Trophoblast cell (in vitro differentiated cells and primary cell): ENCODE measurements at regions not wholly inside any gene's neighbourhood (a gene's known extent, or its start where the extent isn't known, plus 50 kb on each side); places are given as distances from the start of the nearest gene placed in this dataset.
"Not testable (repeated sequence)": the region's sequence is repeated elsewhere in the genome, so short reads cannot be mapped to it uniquely, and the experiment has no call there.

Experiments used
- DNase-seq, 2 donors: peaks; one replicate each; pipeline ENCODE4 v3.0.0-alpha.2; 2016
- H2AFZ ChIP-seq: 2 replicates; pipeline ENCODE4 v1.6.1; 2013; ENCODE audit warnings: low read length, moderate library complexity, mild to moderate bottlenecking; ENCODE audit not compliant: insufficient read depth, poor library complexity
- H2AK5ac ChIP-seq: 2 replicates; pipeline ENCODE4 v1.6.1; 2013; ENCODE audit warnings: mild to moderate bottlenecking, low read length
- H2BK120ac ChIP-seq: 2 replicates; pipeline ENCODE4 v1.6.1; 2013; ENCODE audit warnings: low read length, mild to moderate bottlenecking, moderate library complexity; ENCODE audit not compliant: insufficient read depth, poor library complexity
- H2BK12ac ChIP-seq: 2 replicates; pipeline ENCODE4 v1.6.1; 2013; ENCODE audit warnings: mild to moderate bottlenecking, low read length, moderate library complexity
- H2BK5ac ChIP-seq: 2 replicates; pipeline ENCODE4 v1.6.1; 2013; ENCODE audit warnings: low read length, low read depth, moderate library complexity, mild to moderate bottlenecking; ENCODE audit not compliant: poor library complexity
- H3K14ac ChIP-seq: 2 replicates; pipeline ENCODE4 v1.6.1; 2013; ENCODE audit warnings: mild to moderate bottlenecking, low read length
- H3K18ac ChIP-seq: 2 replicates; pipeline ENCODE4 v1.6.1; 2013; ENCODE audit warnings: mild to moderate bottlenecking, low read length
- H3K23ac ChIP-seq: 2 replicates; pipeline ENCODE4 v1.6.1; 2013; ENCODE audit warnings: low read length
- H3K27ac ChIP-seq: 2 replicates; pipeline ENCODE4 v1.5.1; 2013; ENCODE audit warnings: low read depth, mild to moderate bottlenecking, inconsistent platforms, low read length, moderate library complexity
- H3K27me3 ChIP-seq: 2 replicates; pipeline ENCODE4 v1.6.1; 2013; ENCODE audit warnings: inconsistent platforms, mild to moderate bottlenecking, low read length, moderate library complexity; ENCODE audit not compliant: insufficient read depth
- H3K36me3 ChIP-seq, 2 experiments: 1 replicate in 1 of 2; 2 replicates in 1 of 2; pipeline ENCODE4 v1.6.1; 2013; ENCODE audit warnings: low read length in 2 of 2, mild to moderate bottlenecking in 2 of 2, moderate library complexity in 1 of 2; ENCODE audit not compliant: insufficient read depth in 2 of 2, control insufficient read depth in 1 of 2
- H3K4ac ChIP-seq: 2 replicates; pipeline ENCODE4 v1.6.1; 2013; ENCODE audit warnings: low read depth, mild to moderate bottlenecking, low read length, moderate library complexity
- H3K4me1 ChIP-seq, 2 experiments: 1 replicate in 1 of 2; 2 replicates in 1 of 2; pipeline ENCODE4 v1.6.1; 2013; ENCODE audit warnings: low read length in 2 of 2, mild to moderate bottlenecking in 2 of 2, moderate library complexity in 1 of 2; ENCODE audit not compliant: insufficient read depth in 2 of 2, control insufficient read depth in 1 of 2
- H3K4me2 ChIP-seq: 2 replicates; pipeline ENCODE4 v1.6.1; 2013; ENCODE audit warnings: inconsistent platforms, mild to moderate bottlenecking, low read length, moderate library complexity
- H3K4me3 ChIP-seq: 2 replicates; pipeline ENCODE4 v1.5.1; 2013; ENCODE audit warnings: mild to moderate bottlenecking, low read depth, low read length, inconsistent platforms
- H3K79me1 ChIP-seq: one replicate; pipeline ENCODE4 v1.6.1; 2013; ENCODE audit warnings: low read length
- H3K79me2 ChIP-seq: 2 replicates; pipeline ENCODE4 v1.6.1; 2013; ENCODE audit warnings: low read length, mild to moderate bottlenecking; ENCODE audit not compliant: control insufficient read depth, insufficient read depth, poor library complexity
- H3K9ac ChIP-seq: 2 replicates; pipeline ENCODE4 v1.6.1; 2013; ENCODE audit warnings: mild to moderate bottlenecking, low read length
- H3K9me3 ChIP-seq: 2 replicates; pipeline ENCODE4 v1.6.1; 2013; ENCODE audit warnings: low read depth, mild to moderate bottlenecking, control low read depth, inconsistent platforms, low read length; ENCODE audit not compliant: insufficient read depth
- H4K12ac ChIP-seq: 2 replicates; pipeline ENCODE4 v1.6.1; 2013; ENCODE audit warnings: low read depth, mild to moderate bottlenecking, low read length, moderate library complexity
- H4K8ac ChIP-seq: 2 replicates; pipeline ENCODE4 v1.6.1; 2013; ENCODE audit warnings: low read depth, mild to moderate bottlenecking, low read length, moderate library complexity
- H4K91ac ChIP-seq: one replicate; pipeline ENCODE4 v1.6.1; 2013; ENCODE audit warnings: low read depth, mild to moderate bottlenecking, low read length, moderate library complexity
- WGBS: extraction: QIAGEN DNeasy Blood & Tissue Kit; methylation state at CpG from one replicate; pipeline ENCODE4 v1.1.7; 2013; ENCODE audit warnings: missing lambda C conversion rate; ENCODE audit not compliant: insufficient read length, insufficient coverage; ENCODE audit errors: extremely low coverage; 5-methylcytosine and 5-hydroxymethylcytosine counted together

DNA sequence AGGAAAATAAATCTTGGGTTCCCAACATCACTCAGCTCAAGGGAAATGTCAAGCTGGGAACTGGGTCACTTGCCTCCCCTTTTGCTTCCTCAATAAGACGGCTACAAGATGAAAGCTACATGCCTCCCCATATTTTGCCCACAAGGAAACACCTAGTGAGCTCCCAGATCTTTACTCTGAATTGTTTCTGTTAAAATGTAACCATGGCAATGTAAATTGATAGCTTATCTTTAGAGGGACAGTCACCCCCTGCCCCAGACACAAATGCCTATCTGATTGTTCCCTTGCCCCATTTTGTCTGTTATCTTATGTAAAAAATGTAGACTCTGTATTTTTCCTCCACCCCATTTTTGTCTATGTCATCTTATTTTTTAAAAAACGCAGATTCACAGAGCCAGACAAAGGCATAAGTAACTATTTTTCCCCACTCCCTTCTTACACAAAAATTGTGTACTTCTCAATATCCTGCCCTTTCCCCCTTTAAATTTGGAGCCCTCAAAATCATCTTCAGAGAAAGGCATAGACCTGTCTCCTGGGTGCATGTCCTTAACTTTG, 288.7 kb upstream of the ERCC4 start:
- H3K23ac ChIP-seq = no peak overlapping the region
- no peak overlapping the region for H2AK5ac ChIP-seq
- H3K4ac ChIP-seq = no peak overlapping the region
- no peak overlapping the region for H3K18ac ChIP-seq
- no peak overlapping the region for H2BK12ac ChIP-seq
- no peaks in the 10 kb centered on the region for H3K36me3 ChIP-seq
- no peak overlapping the region for H4K91ac ChIP-seq
- H3K4me3 ChIP-seq = no peak overlapping the region
- H3K27me3 ChIP-seq = no peaks in the 10 kb centered on the region
- H3K14ac ChIP-seq = no peak overlapping the region
- no peaks in the 10 kb centered on the region for H3K9me3 ChIP-seq
- no peak overlapping the region for H3K4me2 ChIP-seq
- H3K9ac ChIP-seq = no peak overlapping the region
- H2BK120ac ChIP-seq = no peak overlapping the region
- no CpG with 5 or more reads among the region's 2 CpGs for WGBS
- DNase-seq = no peak
- H2AFZ ChIP-seq = no peak overlapping the region
- H3K4me1 ChIP-seq = peaks cover 0 to 2% of the 10 kb centered on the region in 2 experiments
- no peak overlapping the region for H4K8ac ChIP-seq
- H4K12ac ChIP-seq = no peak overlapping the region
- H3K79me2 ChIP-seq = no peaks in the 10 kb centered on the region
- H3K27ac ChIP-seq = no peak overlapping the region
- no peak overlapping the region for H2BK5ac ChIP-seq
- no peaks in the 10 kb centered on the region for H3K79me1 ChIP-seq

DNA sequence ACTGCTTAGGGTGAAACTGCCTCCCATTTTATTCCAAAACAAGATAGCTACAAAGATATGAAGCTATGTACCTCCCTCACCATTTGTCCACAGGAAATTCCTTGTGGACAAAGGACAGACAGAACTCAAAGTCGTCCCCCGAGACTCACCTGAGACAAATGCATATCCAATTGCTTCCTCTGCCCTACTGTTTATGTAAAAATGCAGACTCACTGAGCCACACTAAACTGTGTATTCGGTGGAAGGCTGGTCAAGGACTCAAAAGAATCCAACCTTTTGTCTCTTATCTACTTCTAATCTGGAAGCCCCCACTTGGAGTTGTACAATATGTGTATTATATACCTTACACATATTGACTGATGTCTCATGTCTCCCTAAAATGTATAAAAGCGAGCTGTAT, 288.0 kb upstream of the ERCC4 start:
- H4K12ac ChIP-seq = no peak overlapping the region
- no peak overlapping the region for H2BK5ac ChIP-seq
- H3K4me1 ChIP-seq = peaks cover 0 to 2% of the 10 kb centered on the region in 2 experiments
- no peak overlapping the region for H3K4me3 ChIP-seq
- H2AFZ ChIP-seq = no peak overlapping the region
- no peak overlapping the region for H4K91ac ChIP-seq
- no peaks in the 10 kb centered on the region for H3K27me3 ChIP-seq
- no peaks in the 10 kb centered on the region for H3K79me1 ChIP-seq
- no peak overlapping the region for H3K4me2 ChIP-seq
- H3K36me3 ChIP-seq = no peaks in the 10 kb centered on the region
- no peak overlapping the region for H3K18ac ChIP-seq
- WGBS = no CpG with 5 or more reads among the region's 4 CpGs
- no peak overlapping the region for H4K8ac ChIP-seq
- DNase-seq = no peak
- H3K4ac ChIP-seq = no peak overlapping the region
- H3K27ac ChIP-seq = no peak overlapping the region
- H2AK5ac ChIP-seq = no peak overlapping the region
- H3K14ac ChIP-seq = no peak overlapping the region
- no peaks in the 10 kb centered on the region for H3K9me3 ChIP-seq
- H3K79me2 ChIP-seq = no peaks in the 10 kb centered on the region
- no peak overlapping the region for H3K9ac ChIP-seq
- H3K23ac ChIP-seq = no peak overlapping the region
- H2BK12ac ChIP-seq = no peak overlapping the region
- no peak overlapping the region for H2BK120ac ChIP-seq

DNA sequence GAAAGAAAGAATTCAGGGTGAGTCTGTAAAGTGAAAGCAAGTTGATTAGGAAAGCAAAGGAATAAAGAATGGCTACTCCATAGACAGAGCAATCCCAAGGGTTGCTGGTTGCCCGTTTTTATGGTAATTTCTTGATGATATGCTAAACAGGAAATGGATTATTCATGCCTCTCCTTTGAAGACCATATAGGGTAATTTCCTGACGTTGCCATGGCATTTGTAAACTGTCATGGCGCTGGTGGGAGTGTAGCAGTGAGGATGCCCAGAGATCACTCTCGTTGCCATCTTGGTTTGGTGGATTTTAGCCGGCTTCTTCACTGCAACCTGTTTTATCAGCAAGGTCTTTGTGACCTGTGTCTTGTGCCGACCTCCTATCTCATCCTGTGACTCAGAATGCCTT, 287.4 kb upstream of the ERCC4 start:
- H3K4me1 ChIP-seq, H3K9ac ChIP-seq, H3K14ac ChIP-seq, H3K4me3 ChIP-seq, H2AFZ ChIP-seq, H4K12ac ChIP-seq, H2AK5ac ChIP-seq, H4K8ac ChIP-seq, H3K4me2 ChIP-seq, H3K27me3 ChIP-seq, H3K18ac ChIP-seq, H2BK120ac ChIP-seq, H3K79me2 ChIP-seq, H3K9me3 ChIP-seq, H3K27ac ChIP-seq, H2BK5ac ChIP-seq, DNase-seq, H3K23ac ChIP-seq, H4K91ac ChIP-seq, H2BK12ac ChIP-seq, H3K4ac ChIP-seq, H3K36me3 ChIP-seq, H3K79me1 ChIP-seq: not testable (repeated sequence)
- WGBS = no CpG with 5 or more reads among the region's 6 CpGs

DNA sequence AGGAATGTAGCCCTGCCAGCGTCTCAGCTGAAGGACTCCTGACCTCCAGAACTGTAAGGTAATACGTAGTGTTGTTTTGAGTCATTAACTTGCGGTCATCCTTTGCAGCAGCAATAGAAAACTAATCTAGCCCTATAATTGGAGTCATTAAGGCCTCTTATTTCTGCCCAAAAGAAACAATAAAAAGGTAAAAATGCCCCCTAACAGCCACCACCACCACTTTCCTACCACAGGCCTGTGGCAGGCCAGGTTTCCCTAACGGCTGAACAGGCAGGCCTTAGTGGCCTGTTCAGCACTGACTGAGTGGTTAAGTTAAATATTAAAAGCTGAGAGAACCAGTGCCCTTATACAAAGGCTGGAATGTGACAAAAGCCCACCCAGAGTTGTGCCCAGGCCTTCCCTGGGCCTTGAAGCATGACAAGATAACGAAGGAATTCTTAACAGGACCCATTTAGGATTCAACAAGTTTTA, 286.5 kb upstream of the ERCC4 start:
- Histone ChIP-seq H3K18ac (no peak overlapping the region), H2AK5ac (no peak overlapping the region)
- no CpG with 5 or more reads among the region's 5 CpGs for WGBS

More for the DNA sequence above, 286.5 kb upstream of the ERCC4 start:
- no peaks in the 10 kb centered on the region for H3K27me3 ChIP-seq
- no peak overlapping the region for H4K8ac ChIP-seq
- H3K14ac ChIP-seq = no peak overlapping the region
- no peaks in the 10 kb centered on the region for H3K79me1 ChIP-seq
- H3K27ac ChIP-seq = no peak overlapping the region
- no peak overlapping the region for H2AFZ ChIP-seq
- no peak for DNase-seq
- H3K9me3 ChIP-seq = no peaks in the 10 kb centered on the region
- no peak overlapping the region for H3K23ac ChIP-seq
- no peak overlapping the region for H3K4ac ChIP-seq
- no peak overlapping the region for H4K91ac ChIP-seq
- no peak overlapping the region for H4K12ac ChIP-seq
- H2BK5ac ChIP-seq = no peak overlapping the region
- no peaks in the 10 kb centered on the region for H3K79me2 ChIP-seq
- no peak overlapping the region for H3K9ac ChIP-seq
- no peak overlapping the region for H3K4me2 ChIP-seq
- no peaks in the 10 kb centered on the region for H3K36me3 ChIP-seq
- no peak overlapping the region for H3K4me3 ChIP-seq
- no peak overlapping the region for H2BK120ac ChIP-seq
- H2BK12ac ChIP-seq = no peak overlapping the region
- H3K4me1 ChIP-seq = peaks cover 0 to 2% of the 10 kb centered on the region in 2 experiments
